A549 (cell line): ENCODE measurements at regions not wholly inside any gene's neighbourhood (a gene's known extent, or its start where the extent isn't known, plus 50 kb on each side); places are given as distances from the start of the nearest gene placed in this dataset.
"Not testable (repeated sequence)": the region's sequence is repeated elsewhere in the genome, so short reads cannot be mapped to it uniquely, and the experiment has no call there.

Experiments used
- ATAC-seq, 2 experiments: fragments of 200-7000 bp in 1 of 2; fragments of >200 bp in 1 of 2; cut with Nextera tagmentation in 1 of 2; cut with Tn5 transposase in 1 of 2; 3 replicates each; pipeline versions ENCODE4 v1.8.0 to v1.9.1; 2018 to 2020; ENCODE audit warnings: mild to moderate bottlenecking in 1 of 2, moderate library complexity in 1 of 2
- CTCF ChIA-PET: fragments of 300-600 bp; sonication (Branson Sonifier 250); formaldehyde crosslinking; extraction: SDS; loops from one replicate; lab custom pipeline; 2021; ENCODE audit warnings: antibody characterized with exemption, inconsistent platforms; lab: Yijun Ruan, JAX
- POLR2A ChIA-PET: fragments of 350-600 bp; formaldehyde crosslinking; extraction: SDS; loops from one replicate; lab custom pipeline; 2021; ENCODE audit warnings: antibody characterized with exemption, inconsistent platforms; lab: Yijun Ruan, JAX
- DNase-seq, 2 experiments: peaks; one replicate each; pipeline versions ENCODE4 v3.0.0 to v3.0.0-alpha.2; 2011 to 2016; ENCODE audit warnings: low read depth in 1 of 2, low spot score in 1 of 2
- FAIRE-seq: peaks from 2 replicates; lab custom pipeline; 2011; peaks lifted over from hg19 to GRCh38; lab: Jason Lieb, UNC
- H3K27ac ChIP-seq, 2 experiments: fragments of >200 bp; sonication (Bioruptor Twin); formaldehyde crosslinking; 3 replicates each; pipeline ENCODE4 v1.5.1; 2016 to 2017
- H3K4me1 ChIP-seq: fragments of >200 bp; sonication (Bioruptor Twin); formaldehyde crosslinking; 3 replicates; pipeline ENCODE4 v1.6.1; 2016
- H3K4me2 ChIP-seq: fragments of >200 bp; sonication (Bioruptor Twin); formaldehyde crosslinking; 3 replicates; pipeline ENCODE4 v1.6.1; 2016
- H3K4me3 ChIP-seq: fragments of >200 bp; sonication (Bioruptor Twin); formaldehyde crosslinking; 3 replicates; pipeline ENCODE4 v1.5.1; 2016
- H3K9me3 ChIP-seq: fragments of >200 bp; sonication (Bioruptor Twin); formaldehyde crosslinking; 3 replicates; pipeline ENCODE4 v1.6.1; 2016
- CBX2 ChIP-seq: fragments of 200-600 bp; sonication (generic); IDR thresholded peaks from 2 replicates; pipeline ENCODE4 v1.6.1; 2016; ENCODE audit warnings: low read depth, mild to moderate bottlenecking, borderline replicate concordance
- CEBPB ChIP-seq, 2 experiments: fragments of >200 bp in 1 of 2; sonication (Bioruptor Twin) in 1 of 2; formaldehyde crosslinking in 1 of 2; IDR thresholded peaks; 2 replicates each; pipeline ENCODE4 v1.6.1; 2012 to 2016
- CHD4 ChIP-seq: fragments of 200-600 bp; sonication (generic); IDR thresholded peaks from 2 replicates; pipeline ENCODE4 v1.6.1; 2016; ENCODE audit warnings: antibody characterized with exemption, mild to moderate bottlenecking, borderline replicate concordance
- EHMT2 ChIP-seq: fragments of 200-600 bp; sonication (generic); IDR thresholded peaks from 2 replicates; pipeline ENCODE4 v1.6.1; 2016; ENCODE audit warnings: antibody characterized with exemption, low read depth, mild to moderate bottlenecking, moderate library complexity
- EP300 ChIP-seq, 2 experiments: fragments of >200 bp; sonication (Bioruptor Twin); formaldehyde crosslinking; IDR thresholded peaks; 2 replicates in 1 of 2; 3 replicates in 1 of 2; pipeline ENCODE4 v1.6.1; 2016 to 2017
- FOSB ChIP-seq: fragments of 250-450 bp; sonication (Bioruptor Pico); IDR thresholded peaks from 2 replicates; pipeline ENCODE4 v1.5.0; 2020; ENCODE audit warnings: mild to moderate bottlenecking, moderate library complexity
- HOXB13 ChIP-seq: fragments of 250-450 bp; sonication (Bioruptor Pico); IDR thresholded peaks from 2 replicates; pipeline ENCODE4 v1.5.0; 2020; ENCODE audit warnings: low read depth, mild to moderate bottlenecking, moderate library complexity
- JUN ChIP-seq, 2 experiments: fragments of >200 bp; sonication (Bioruptor Twin); formaldehyde crosslinking; IDR thresholded peaks; 2 replicates in 1 of 2; 3 replicates in 1 of 2; pipeline ENCODE4 v1.6.1; 2016 to 2017
- KDM5A ChIP-seq: fragments of 200-600 bp; sonication (generic); IDR thresholded peaks from 2 replicates; pipeline ENCODE4 v1.6.1; 2016; ENCODE audit warnings: antibody characterized with exemption, mild to moderate bottlenecking
- NFE2L2 ChIP-seq: fragments of 150-350 bp; conservative IDR thresholded peaks from 2 replicates; pipeline ENCODE4 v1.6.1; 2014; ENCODE audit warnings: low read length
- NPAS2 ChIP-seq: fragments of 250-450 bp; sonication (Bioruptor Pico); IDR thresholded peaks from 2 replicates; pipeline ENCODE4 v1.8.0; 2022; ENCODE audit warnings: mild to moderate bottlenecking, moderate library complexity, borderline replicate concordance
- POLR2AphosphoS2 ChIP-seq: conservative IDR thresholded peaks from 2 replicates; pipeline ENCODE4 v1.6.1; 2012; ENCODE audit warnings: low read length, improper control_type of control experiment, inconsistent platforms
- RARB ChIP-seq: fragments of 250-450 bp; sonication (Bioruptor Pico); IDR thresholded peaks from 2 replicates; pipeline ENCODE4 v1.8.0; 2021; ENCODE audit warnings: mild to moderate bottlenecking, moderate library complexity
- SMC3 ChIP-seq: fragments of >200 bp; sonication (Bioruptor Twin); formaldehyde crosslinking; IDR thresholded peaks from 3 replicates; pipeline ENCODE4 v1.6.1; 2018; ENCODE audit warnings: inconsistent platforms
- ZFP36 ChIP-seq: fragments of 450-650 bp; IDR thresholded peaks from 2 replicates; pipeline ENCODE4 v1.6.1; 2014; ENCODE audit warnings: borderline replicate concordance; ENCODE audit not compliant: partially characterized antibody
- WGBS: methylation state at CpG from one replicate; pipeline ENCODE4 v1.1.6; 2017; ENCODE audit errors: missing lambda C conversion rate; 5-methylcytosine and 5-hydroxymethylcytosine counted together
- TF ChIP-seq, protein P1 (sequence below): fragments of >200 bp; sonication (Bioruptor Twin); formaldehyde crosslinking; IDR thresholded peaks from 3 replicates; pipeline ENCODE4 v1.6.1; 2016
- TF ChIP-seq, protein P2 (sequence below): fragments of >200 bp; sonication (Bioruptor Twin); formaldehyde crosslinking; IDR thresholded peaks from 3 replicates; pipeline ENCODE4 v1.5.1; 2016
- TF ChIP-seq, protein P3 (sequence below): IDR thresholded peaks from 2 replicates; pipeline ENCODE4 v1.6.1; 2012

DNA sequence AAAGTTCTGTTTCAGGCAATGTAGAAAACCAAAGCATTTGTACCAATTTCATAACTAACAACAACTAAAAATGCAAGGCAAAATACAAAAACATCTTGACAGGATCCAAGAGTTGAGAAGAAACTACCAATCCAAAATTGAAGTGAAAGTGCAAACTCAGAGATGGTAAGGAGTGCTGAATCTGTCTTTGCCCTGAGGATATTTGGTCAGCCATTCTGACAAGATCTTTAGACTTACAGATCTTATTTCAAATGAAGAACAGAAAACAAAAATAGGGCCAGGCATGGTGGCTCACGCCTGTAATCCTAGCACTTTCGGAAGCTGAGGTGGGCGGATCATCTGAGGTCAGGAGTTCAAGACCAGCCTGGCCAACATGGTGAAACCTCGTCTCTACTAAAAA is 412.8 kb downstream of the ZFHX3 start (continued):
- TF ChIP-seq CHD4: no peak
- no peak for TF ChIP-seq KDM5A
- no peak for TF ChIP-seq EP300 (IDR thresholded peaks at IDR 0.05)
- no peak for TF ChIP-seq NPAS2 (CRISPR knock-in tag)
- no peak for TF ChIP-seq SMC3

DNA sequence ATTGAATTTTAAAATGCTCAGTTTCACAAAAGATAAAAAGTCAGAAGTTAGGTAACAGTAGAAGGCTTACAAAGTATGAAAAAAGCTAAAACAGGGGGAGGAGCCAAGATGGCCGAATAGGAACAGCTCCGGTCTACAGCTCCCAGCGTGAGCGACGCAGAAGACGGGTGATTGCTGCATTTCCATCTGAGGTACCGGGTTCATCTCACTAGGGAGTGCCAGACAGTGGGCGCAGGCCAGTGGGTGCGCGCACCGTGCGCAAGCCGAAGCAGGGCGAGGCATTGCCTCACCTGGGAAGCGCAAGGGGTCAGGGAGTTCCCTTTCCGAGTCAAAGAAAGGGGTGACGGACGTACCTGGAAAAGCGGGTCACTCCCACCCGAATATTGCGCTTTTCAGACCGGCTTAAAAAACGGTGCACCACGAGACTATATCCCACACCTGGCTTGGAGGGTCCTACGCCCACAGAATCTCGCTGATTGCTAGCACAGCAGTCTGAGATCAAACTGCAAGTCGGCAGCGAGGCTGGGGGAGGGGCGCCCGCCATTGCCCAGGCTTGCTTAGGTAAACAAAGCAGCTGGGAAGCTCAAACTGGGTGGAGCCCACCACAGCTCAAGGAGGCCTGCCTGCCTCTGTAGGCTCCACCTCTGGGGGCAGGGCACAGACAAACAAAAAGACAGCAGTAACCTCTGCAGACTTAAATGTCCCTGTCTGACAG is 420.6 kb downstream of the ZFHX3 start:
- WGBS: 80% methylated on average over 30 of the region's 30 CpGs
- DNase-seq, CTCF ChIA-PET, H3K4me1 ChIP-seq, FAIRE-seq, ATAC-seq, H3K4me2 ChIP-seq, H3K9me3 ChIP-seq, H3K27ac ChIP-seq, POLR2A ChIA-PET, H3K4me3 ChIP-seq: not testable (repeated sequence)

DNA sequence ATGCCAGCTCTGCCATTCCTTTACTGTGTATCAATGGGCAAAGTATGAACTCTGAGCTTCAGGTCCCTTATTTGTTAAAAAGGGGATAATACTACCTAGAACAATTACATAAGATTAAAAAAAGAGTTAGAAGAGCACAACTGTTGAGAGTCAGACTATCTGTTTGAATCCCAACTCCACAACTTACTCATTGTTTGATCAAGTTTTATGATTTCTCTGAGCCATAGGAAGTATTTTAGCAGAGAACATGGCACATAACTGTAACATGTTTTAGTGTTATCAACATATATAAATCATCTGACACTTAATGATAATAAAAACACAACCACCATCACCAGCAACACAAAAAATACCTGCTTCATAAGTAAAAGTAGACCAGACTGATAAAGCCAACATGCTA is 421.3 kb downstream of the ZFHX3 start:
- ATAC-seq (no peak), DNase-seq (no peak), FAIRE-seq (no peak)
- Histone ChIP-seq H3K4me2 (no peak overlapping the region), H3K4me3 (no peak overlapping the region), H3K27ac (no peak overlapping the region), H3K4me1 (no peaks in the 10 kb centered on the region), H3K9me3 (no peaks in the 10 kb centered on the region)
- ChIA-PET CTCF (no interaction called here), POLR2A (no interaction called here)
- TF ChIP-seq ZFP36: no peak

DNA sequence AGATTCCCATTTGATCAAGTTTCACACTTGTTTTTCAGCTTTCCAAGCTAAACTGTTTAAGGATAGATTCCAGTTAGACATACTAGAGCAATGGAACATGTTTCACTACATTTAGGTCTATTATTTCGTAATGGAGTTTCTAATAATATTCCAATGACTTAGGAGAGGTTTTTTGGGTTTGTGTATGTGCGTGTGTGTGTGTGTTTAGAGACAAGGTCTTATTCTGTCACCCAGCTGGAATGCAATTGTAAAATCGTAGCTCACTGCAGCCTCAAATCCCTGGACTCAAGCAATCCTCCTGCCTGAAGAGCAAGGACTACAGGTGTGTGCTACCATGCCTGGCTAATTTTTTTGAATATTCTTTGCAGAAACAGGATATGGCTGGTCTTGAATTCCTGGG is 426.3 kb downstream of the ZFHX3 start:
- no peaks in the 10 kb centered on the region for H3K4me1 ChIP-seq
- ATAC-seq: no peak
- H3K4me3 ChIP-seq: no peak overlapping the region
- ChIA-PET CTCF (interaction anchor here (0.6 to 0.9 kb wide), 3 partner anchors 52 to 334 kb away, joined by 3 read pairs; no protein-coding TSS in a partner anchor), POLR2A (no interaction called here)
- no peak overlapping the region for H3K4me2 ChIP-seq
- H3K27ac ChIP-seq: no peak overlapping the region
- WGBS: 70% methylated on average over 3 of the region's 3 CpGs
- TF ChIP-seq POLR2AphosphoS2 (no peak), JUN (IDR thresholded peaks at IDR 0.05) (no peak), RARB (no peak), NFE2L2 (no peak), CBX2 (no peak), CEBPB (IDR thresholded peaks at IDR 0.05) (no peak), EP300 (IDR thresholded peaks at IDR 0.05) (no peak), FOSB (CRISPR knock-in tag) (no peak), EHMT2 (no peak), HOXB13 (no peak)
- TF ChIP-seq, protein P1, sequence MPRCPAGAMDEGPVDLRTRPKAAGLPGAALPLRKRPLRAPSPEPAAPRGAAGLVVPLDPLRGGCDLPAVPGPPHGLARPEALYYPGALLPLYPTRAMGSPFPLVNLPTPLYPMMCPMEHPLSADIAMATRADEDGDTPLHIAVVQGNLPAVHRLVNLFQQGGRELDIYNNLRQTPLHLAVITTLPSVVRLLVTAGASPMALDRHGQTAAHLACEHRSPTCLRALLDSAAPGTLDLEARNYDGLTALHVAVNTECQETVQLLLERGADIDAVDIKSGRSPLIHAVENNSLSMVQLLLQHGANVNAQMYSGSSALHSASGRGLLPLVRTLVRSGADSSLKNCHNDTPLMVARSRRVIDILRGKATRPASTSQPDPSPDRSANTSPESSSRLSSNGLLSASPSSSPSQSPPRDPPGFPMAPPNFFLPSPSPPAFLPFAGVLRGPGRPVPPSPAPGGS: no peak
- TF ChIP-seq, protein P2, sequence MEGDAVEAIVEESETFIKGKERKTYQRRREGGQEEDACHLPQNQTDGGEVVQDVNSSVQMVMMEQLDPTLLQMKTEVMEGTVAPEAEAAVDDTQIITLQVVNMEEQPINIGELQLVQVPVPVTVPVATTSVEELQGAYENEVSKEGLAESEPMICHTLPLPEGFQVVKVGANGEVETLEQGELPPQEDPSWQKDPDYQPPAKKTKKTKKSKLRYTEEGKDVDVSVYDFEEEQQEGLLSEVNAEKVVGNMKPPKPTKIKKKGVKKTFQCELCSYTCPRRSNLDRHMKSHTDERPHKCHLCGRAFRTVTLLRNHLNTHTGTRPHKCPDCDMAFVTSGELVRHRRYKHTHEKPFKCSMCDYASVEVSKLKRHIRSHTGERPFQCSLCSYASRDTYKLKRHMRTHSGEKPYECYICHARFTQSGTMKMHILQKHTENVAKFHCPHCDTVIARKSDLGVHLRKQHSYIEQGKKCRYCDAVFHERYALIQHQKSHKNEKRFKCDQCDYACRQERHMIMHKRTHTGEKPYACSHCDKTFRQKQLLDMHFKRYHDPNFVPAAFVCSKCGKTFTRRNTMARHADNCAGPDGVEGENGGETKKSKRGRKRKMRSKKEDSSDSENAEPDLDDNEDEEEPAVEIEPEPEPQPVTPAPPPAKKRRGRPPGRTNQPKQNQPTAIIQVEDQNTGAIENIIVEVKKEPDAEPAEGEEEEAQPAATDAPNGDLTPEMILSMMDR: no peak
- TF ChIP-seq, protein P3, sequence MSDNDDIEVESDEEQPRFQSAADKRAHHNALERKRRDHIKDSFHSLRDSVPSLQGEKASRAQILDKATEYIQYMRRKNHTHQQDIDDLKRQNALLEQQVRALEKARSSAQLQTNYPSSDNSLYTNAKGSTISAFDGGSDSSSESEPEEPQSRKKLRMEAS: no peak
- TF ChIP-seq, all 56 proteins: peak for 0
- no peaks in the 10 kb centered on the region for H3K9me3 ChIP-seq
- DNase-seq (no peak), FAIRE-seq (no peak)
